SHP77 treated with DMSO at 0.1 percent for 48 hours (cell line): ENCODE measurements at regions not wholly inside any gene's neighbourhood (a gene's known extent, or its start where the extent isn't known, plus 50 kb on each side); places are given as distances from the start of the nearest gene placed in this dataset.
"Not testable (repeated sequence)": the region's sequence is repeated elsewhere in the genome, so short reads cannot be mapped to it uniquely, and the experiment has no call there.

Experiments used
- DNase-seq: peaks from one replicate; lab custom pipeline; 2025; lab: John Stamatoyannopoulos, UW

GRCh38 chr12:30578426-30578825, 117.2 kb downstream of the IPO8 start:
- DNase-seq, result no peak

- DNase-seq, result no peak
Measured at GRCh38 chr12:30573145-30573544, 122.5 kb downstream of the IPO8 start.

- no peak for DNase-seq
Measured at GRCh38 chr12:30570211-30570890, 125.3 kb downstream of the IPO8 start.

- no peak for DNase-seq
Measured at GRCh38 chr12:30569426-30569825, 126.2 kb downstream of the IPO8 start.

GRCh38 chr12:30568453-30568852, 127.2 kb downstream of the IPO8 start:
- no peak for DNase-seq

GRCh38 chr12:30567082-30567481, 128.6 kb downstream of the IPO8 start:
- no peak for DNase-seq

- no peak for DNase-seq
Measured at GRCh38 chr12:30564394-30564793, 131.3 kb downstream of the IPO8 start.

GRCh38 chr12:30548203-30548602, 147.5 kb downstream of the IPO8 start:
- DNase-seq, result no peak

GRCh38 chr12:30546121-30546520, 149.5 kb downstream of the IPO8 start:
- no peak for DNase-seq

GRCh38 chr12:30544704-30545103, 151.0 kb downstream of the IPO8 start:
- DNase-seq, result not testable (repeated sequence)

GRCh38 chr12:30537228-30537627, 158.4 kb downstream of the IPO8 start:
- DNase-seq, result no peak

- DNase-seq, result no peak
Measured at GRCh38 chr12:30533558-30534265, 162.0 kb downstream of the IPO8 start.

- peak; percentile 33 for DNase-seq
Measured at GRCh38 chr12:30531731-30532678, 163.7 kb downstream of the IPO8 start.

GRCh38 chr12:30529489-30530269, 166.0 kb downstream of the IPO8 start:
- DNase-seq, result no peak

GRCh38 chr12:30525171-30525570, 170.5 kb downstream of the IPO8 start:
- DNase-seq, result no peak

GRCh38 chr12:30520285-30520684, 175.4 kb downstream of the IPO8 start:
- DNase-seq, result not testable (repeated sequence)

- peak; percentile 86 for DNase-seq
Measured at GRCh38 chr12:30519535-30519934, 176.1 kb downstream of the IPO8 start.

GRCh38 chr12:30517320-30517719, 178.3 kb downstream of the IPO8 start:
- DNase-seq, result no peak

GRCh38 chr12:30515351-30515750, 180.3 kb downstream of the IPO8 start:
- peak; percentile 8 for DNase-seq

GRCh38 chr12:30514666-30515065, 181.0 kb downstream of the IPO8 start:
- DNase-seq, result no peak

- DNase-seq, result no peak
Measured at GRCh38 chr12:30508205-30508967, 187.3 kb downstream of the IPO8 start.
